ENCODE measurements at regions not wholly inside any gene's neighbourhood (a gene's known extent, or its start where the extent isn't known, plus 50 kb on each side); places are given as distances from the start of the nearest gene placed in this dataset.
A peak's percentile ranks its signal among the peaks of the same experiment; 100 is the strongest.

DNA sequence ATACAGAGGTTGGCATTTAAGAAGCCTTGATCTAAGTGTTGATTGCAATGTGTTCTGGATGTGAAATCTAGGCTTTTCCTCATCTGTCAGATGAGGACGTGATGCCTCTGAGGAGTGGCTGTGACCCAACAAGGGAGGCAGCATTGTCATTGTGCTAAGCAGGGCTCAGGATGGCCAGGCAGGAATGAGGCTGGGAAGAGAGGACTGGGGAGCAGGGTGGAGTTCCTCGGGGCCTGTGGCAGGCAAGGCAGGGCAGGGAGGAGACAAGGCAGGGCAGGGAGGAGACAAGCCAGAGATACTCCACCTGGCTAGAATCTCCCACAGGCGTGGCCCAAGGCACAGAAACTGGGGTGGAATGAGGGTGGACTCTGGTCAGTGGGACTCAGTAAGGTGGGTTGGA lies 116.6 kb downstream of the RPIA start:
- no peaks in the 10 kb centered on the region for H3K23me2 ChIP-seq (ENCODE audit: insufficient read length, low read depth, low read length, poor library complexity, severe bottlenecking)
- Mint-ChIP-seq H3K4me3 (no peak overlapping the region), H3K27me3 (ENCODE audit: low read depth) (peaks cover 5% of the 10 kb centered on the region), H3K4me1 (no peaks in the 10 kb centered on the region), H3K27ac (peak overlapping the region in 1 of 3 experiments; percentile 90; a peak in 1 of 7 replicates), H3K36me3 (ENCODE audit: insufficient read depth in 1 of 3, low read depth in 3 of 3) (peaks cover 10 to 20% (median 12%) of the 10 kb centered on the region in 3 experiments; a peak in 5 of 7 replicates), H3K9me3 (peaks cover 52 to 88% of the 10 kb centered on the region in 2 experiments)
- no peak overlapping the region for H3K23ac ChIP-seq (ENCODE audit: insufficient read length, low read depth, low read length)
- no peak overlapping the region for H4K91ac ChIP-seq (ENCODE audit: insufficient read length, low read depth, low read length)
- H2AFZ ChIP-seq (ENCODE audit: low read length): no peak overlapping the region
- no peak overlapping the region; the same call in 1 of the 2 replicates for H3K14ac ChIP-seq (ENCODE audit: insufficient read depth, low read length)
- H2BK120ac ChIP-seq (ENCODE audit: low read depth, low read length, poor library complexity, severe bottlenecking): no peak overlapping the region
- H3K27me3 ChIP-seq (ENCODE audit: insufficient read depth, low read length): no peaks in the 10 kb centered on the region
- H2BK12ac ChIP-seq (ENCODE audit: insufficient read length, low read depth, low read length): no peak overlapping the region
- WGBS (ENCODE audit: extremely low coverage, insufficient read length, low lambda C conversion rate): no CpG with 5 or more reads among the region's 3 CpGs
- no peak overlapping the region for H3K9ac ChIP-seq (ENCODE audit: extremely low read depth, insufficient read length, low read length)
- DNase-seq: no peak
- H4K20me1 ChIP-seq (ENCODE audit: control insufficient read depth, insufficient read depth, insufficient read length): no peaks in the 10 kb centered on the region
- H3K79me1 ChIP-seq (ENCODE audit: insufficient read depth, low read depth, low read length, poor library complexity, severe bottlenecking): no peaks in the 10 kb centered on the region
- H3K9me3 ChIP-seq (ENCODE audit: control insufficient read depth, low read depth, low read length): no peaks in the 10 kb centered on the region
- H3K4me1 ChIP-seq (ENCODE audit: insufficient read depth, low read length): no peaks in the 10 kb centered on the region
- no peak overlapping the region for H2BK5ac ChIP-seq (ENCODE audit: insufficient read length, low read length)
- H2AK5ac ChIP-seq (ENCODE audit: insufficient read length, low read length): no peak overlapping the region
- H3K4me2 ChIP-seq (ENCODE audit: insufficient read depth, insufficient read length, low read length): no peak overlapping the region
- no peak overlapping the region for H3K56ac ChIP-seq (ENCODE audit: insufficient read length, low read depth, low read length)
- no peak overlapping the region for H4K5ac ChIP-seq (ENCODE audit: insufficient read length, low read depth, low read length)
- no peak overlapping the region for H2BK20ac ChIP-seq (ENCODE audit: low read depth, low read length, poor library complexity, severe bottlenecking)
- no peak overlapping the region for H3K18ac ChIP-seq (ENCODE audit: insufficient read length, low read depth, low read length)
- H3K79me2 ChIP-seq (ENCODE audit: insufficient read depth, low read length): no peaks in the 10 kb centered on the region
- no peak overlapping the region for H3K4ac ChIP-seq (ENCODE audit: low read depth, low read length)
- H3K27ac ChIP-seq (ENCODE audit: insufficient read length, low read depth, low read length): no peak overlapping the region
- no peak overlapping the region for H3T11ph ChIP-seq (ENCODE audit: low read length)
- TF ChIP-seq, protein P1, sequence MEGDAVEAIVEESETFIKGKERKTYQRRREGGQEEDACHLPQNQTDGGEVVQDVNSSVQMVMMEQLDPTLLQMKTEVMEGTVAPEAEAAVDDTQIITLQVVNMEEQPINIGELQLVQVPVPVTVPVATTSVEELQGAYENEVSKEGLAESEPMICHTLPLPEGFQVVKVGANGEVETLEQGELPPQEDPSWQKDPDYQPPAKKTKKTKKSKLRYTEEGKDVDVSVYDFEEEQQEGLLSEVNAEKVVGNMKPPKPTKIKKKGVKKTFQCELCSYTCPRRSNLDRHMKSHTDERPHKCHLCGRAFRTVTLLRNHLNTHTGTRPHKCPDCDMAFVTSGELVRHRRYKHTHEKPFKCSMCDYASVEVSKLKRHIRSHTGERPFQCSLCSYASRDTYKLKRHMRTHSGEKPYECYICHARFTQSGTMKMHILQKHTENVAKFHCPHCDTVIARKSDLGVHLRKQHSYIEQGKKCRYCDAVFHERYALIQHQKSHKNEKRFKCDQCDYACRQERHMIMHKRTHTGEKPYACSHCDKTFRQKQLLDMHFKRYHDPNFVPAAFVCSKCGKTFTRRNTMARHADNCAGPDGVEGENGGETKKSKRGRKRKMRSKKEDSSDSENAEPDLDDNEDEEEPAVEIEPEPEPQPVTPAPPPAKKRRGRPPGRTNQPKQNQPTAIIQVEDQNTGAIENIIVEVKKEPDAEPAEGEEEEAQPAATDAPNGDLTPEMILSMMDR (conservative IDR thresholded peaks at IDR 0.05): no peak
- H2BK15ac ChIP-seq (ENCODE audit: low read depth, low read length): no peak overlapping the region
- H4K8ac ChIP-seq (replicated peaks; ENCODE audit: insufficient read length, low read depth, low read length): no peak overlapping the region
